Left ventricle myocardium inferior (tissue), 1 donor: ENCODE measurements at regions not wholly inside any gene's neighbourhood (a gene's known extent, or its start where the extent isn't known, plus 50 kb on each side); places are given as distances from the start of the nearest gene placed in this dataset.
A peak's percentile ranks its signal among the peaks of the same experiment; 100 is the strongest.

ENCODE experiments used
- DNase-seq: peaks from one replicate; pipeline ENCODE4 v3.0.0-alpha.2; 2020
- H3K27ac ChIP-seq: fragments of 200-600 bp; replicated peaks from 2 replicates; pipeline ENCODE4 v1.8.0; 2021
- H3K27me3 ChIP-seq: fragments of 200-600 bp; 2 replicates; pipeline ENCODE4 v1.8.0; 2021; ENCODE audit warnings: low read depth
- H3K36me3 ChIP-seq: fragments of 200-600 bp; 2 replicates; pipeline ENCODE4 v1.8.0; 2021
- H3K4me1 ChIP-seq: fragments of 200-600 bp; 2 replicates; pipeline ENCODE4 v1.8.0; 2021
- H3K4me3 ChIP-seq: fragments of 200-600 bp; 2 replicates; pipeline ENCODE4 v1.8.0; 2021; ENCODE audit warnings: mild to moderate bottlenecking, moderate library complexity
- H3K9me3 ChIP-seq: fragments of 200-600 bp; replicated peaks from 2 replicates; pipeline ENCODE4 v1.8.0; 2021
- CTCF ChIP-seq: fragments of 200-600 bp; IDR thresholded peaks from 2 replicates; pipeline ENCODE4 v1.8.0; 2021; ENCODE audit warnings: antibody characterized with exemption, mild to moderate bottlenecking, borderline replicate concordance
- intact Hi-C: fragments of 100-400 bp; cut with micrococcal nuclease; formaldehyde crosslinking; loops from one replicate; pipeline ENCODE4 v1.11.0; 2022
- donor health status: DM: no; HTN: yes; CAD: no; lungs with severe emphysema.

- Histone ChIP-seq H3K27me3 (no peaks in the 10 kb centered on the region), H3K36me3 (no peaks in the 10 kb centered on the region), H3K4me1 (no peaks in the 10 kb centered on the region), H3K4me3 (no peak overlapping the region), H3K27ac (no peak overlapping the region), H3K9me3 (peaks cover under 1% of the 10 kb centered on the region)
- intact Hi-C loops: no loop called here
- TF ChIP-seq CTCF: no peak
- DNase-seq: no peak
Measured at GRCh38 chrX:112148397-112148796, 65.8 kb upstream of the TRPC5 start.

- Histone ChIP-seq H3K4me1 (no peaks in the 10 kb centered on the region), H3K9me3 (no peaks in the 10 kb centered on the region), H3K27me3 (no peaks in the 10 kb centered on the region), H3K36me3 (no peaks in the 10 kb centered on the region), H3K4me3 (no peak overlapping the region), H3K27ac (no peak overlapping the region)
- intact Hi-C loops: no loop called here
- TF ChIP-seq CTCF: peak; percentile 42
- no peak for DNase-seq
Measured at GRCh38 chrX:112147206-112147605, 64.6 kb upstream of the TRPC5 start.

- H3K27ac ChIP-seq: no peak overlapping the region
- H3K36me3 ChIP-seq: no peaks in the 10 kb centered on the region
- TF ChIP-seq CTCF: no peak
- H3K4me1 ChIP-seq: no peaks in the 10 kb centered on the region
- no peaks in the 10 kb centered on the region for H3K9me3 ChIP-seq
- DNase-seq: no peak
- intact Hi-C loops: no loop called here
- H3K27me3 ChIP-seq: no peaks in the 10 kb centered on the region
- no peak overlapping the region for H3K4me3 ChIP-seq
Measured at GRCh38 chrX:112137276-112137675, 54.7 kb upstream of the TRPC5 start.
